GM12875 (cell line): ENCODE measurements at regions not wholly inside any gene's neighbourhood (a gene's known extent, or its start where the extent isn't known, plus 50 kb on each side); places are given as distances from the start of the nearest gene placed in this dataset.
A peak's percentile ranks its signal among the peaks of the same experiment; 100 is the strongest.

Source experiments
- H3K4me3 ChIP-seq: one replicate; pipeline ENCODE4 v1.5.1; 2011; ENCODE audit warnings: low read depth, low read length, control low read depth
- CTCF ChIP-seq: IDR thresholded peaks from 2 replicates; pipeline ENCODE4 v1.5.1; 2011; ENCODE audit warnings: low read depth, mild to moderate bottlenecking, control low read depth, inconsistent platforms, low read length, moderate library complexity, borderline replicate concordance; ENCODE audit not compliant: insufficient read depth

- H3K4me3 ChIP-seq: no peak overlapping the region
- TF ChIP-seq CTCF: no peak
These were observed 529.1 kb upstream of the PCDH10 start for GRCh38 chr4:132619968-132620367.

DNA sequence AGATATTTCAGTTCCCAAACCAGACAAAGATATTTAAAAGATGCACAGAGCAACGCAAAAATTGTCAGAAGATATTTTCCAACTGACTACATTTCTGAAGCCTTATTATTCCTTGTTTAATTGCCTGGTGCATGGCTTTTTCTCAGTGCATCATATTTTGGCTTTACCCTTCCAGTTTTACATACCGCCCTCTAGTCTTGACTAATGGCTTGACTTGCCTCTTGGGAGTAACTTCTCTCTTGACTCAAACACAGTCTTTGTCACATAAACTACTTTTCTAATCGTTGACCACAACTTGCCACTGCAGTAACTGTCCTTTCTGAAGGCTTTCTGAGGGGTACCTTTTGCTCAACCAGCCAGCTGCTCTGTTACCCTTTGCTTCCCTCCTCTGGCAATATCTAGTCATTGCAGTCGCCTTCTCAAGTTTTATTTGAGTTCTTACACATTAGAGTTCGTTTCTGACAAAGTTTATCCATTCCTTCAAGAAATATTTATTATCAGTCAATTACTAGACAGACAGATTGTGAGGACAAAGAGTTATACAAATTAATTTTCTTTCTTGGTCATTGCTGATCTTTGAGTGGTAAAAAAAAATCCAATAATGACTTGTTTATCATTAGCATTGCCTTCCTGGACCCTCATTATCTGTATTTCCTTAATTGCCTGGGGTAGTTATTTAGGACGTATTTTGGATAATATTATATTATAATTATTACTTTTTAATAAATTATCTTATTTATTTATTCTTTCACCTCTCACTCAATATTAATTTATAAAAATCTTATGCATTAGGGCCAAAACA lies 506.9 kb upstream of the PCDH10 start:
- no peak overlapping the region for H3K4me3 ChIP-seq
- TF ChIP-seq CTCF: peak; percentile 55; the same call in 1 of the 2 replicates

DNA sequence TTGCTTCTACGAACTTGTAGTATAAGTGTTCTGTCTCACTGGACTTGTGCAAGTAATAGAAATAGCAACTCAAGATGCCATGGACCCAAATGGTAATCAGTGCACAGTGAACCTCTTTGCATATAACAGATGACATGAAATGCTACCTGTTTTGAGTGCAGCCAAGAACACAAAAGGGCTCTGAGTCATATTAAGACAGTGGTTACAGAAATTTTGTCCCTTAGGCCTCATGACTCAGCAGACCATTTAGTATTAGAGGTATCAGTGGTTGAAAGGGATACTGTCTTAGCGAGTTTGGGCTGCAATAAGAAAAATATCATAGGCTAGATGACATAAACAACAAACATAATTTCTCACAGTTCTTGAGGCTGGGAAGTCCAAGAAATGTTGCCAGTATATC lies 502.9 kb upstream of the PCDH10 start:
- H3K4me3 ChIP-seq: no peak overlapping the region
- no peak for TF ChIP-seq CTCF

GRCh38 chr4:132651196-132651595 lies 497.9 kb upstream of the PCDH10 start:
- no peak for TF ChIP-seq CTCF
- H3K4me3 ChIP-seq: no peak overlapping the region

- TF ChIP-seq CTCF: no peak
These were observed 488.9 kb upstream of the PCDH10 start for GRCh38 chr4:132660181-132660580.

GRCh38 chr4:132662456-132662855 lies 486.6 kb upstream of the PCDH10 start:
- no peak for TF ChIP-seq CTCF
- H3K4me3 ChIP-seq: no peak overlapping the region

More at GRCh38 chr4:132660181-132660580, 488.9 kb upstream of the PCDH10 start:
- H3K4me3 ChIP-seq: no peak overlapping the region

DNA sequence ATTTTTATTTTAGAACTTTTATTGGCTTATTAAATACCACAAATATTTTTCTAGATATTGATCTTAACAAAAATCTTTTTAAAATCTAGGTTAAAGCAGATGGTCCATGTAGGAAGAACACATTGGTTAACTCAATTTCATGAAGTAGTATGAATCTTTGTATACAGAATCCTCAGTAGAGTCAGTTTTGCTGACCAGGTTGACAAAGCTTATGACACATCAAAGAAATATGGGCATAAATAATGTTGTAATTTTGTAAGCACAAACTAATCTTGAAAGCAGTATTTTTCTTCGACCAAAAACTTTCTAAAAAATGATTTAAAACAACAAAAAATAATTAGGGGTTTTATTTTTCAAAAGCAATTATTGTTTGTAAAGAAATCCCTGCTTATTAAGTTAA lies 479.3 kb upstream of the PCDH10 start:
- no peak for TF ChIP-seq CTCF

More for the DNA sequence above, 479.3 kb upstream of the PCDH10 start:
- no peak overlapping the region for H3K4me3 ChIP-seq
